ENCODE measurements at regions not wholly inside any gene's neighbourhood (a gene's known extent, or its start where the extent isn't known, plus 50 kb on each side); places are given as distances from the start of the nearest gene placed in this dataset.

GRCh38 chr11:129273944-129274711 is 82.0 kb upstream of the ARHGAP32 start (continued):
- no peak for TF ChIP-seq ZNF251 (CRISPR knock-in tag; IDR thresholded peaks at IDR 0.05)
- no peak for TF ChIP-seq SPEN (CRISPR knock-in tag; IDR thresholded peaks at IDR 0.05; ENCODE audit: low read depth)
- no peak for TF ChIP-seq GTF3A (CRISPR knock-in tag; conservative IDR thresholded peaks at IDR 0.05)
- no peak for TF ChIP-seq ZNF776 (CRISPR knock-in tag; IDR thresholded peaks at IDR 0.05)
- TF ChIP-seq, protein P1, sequence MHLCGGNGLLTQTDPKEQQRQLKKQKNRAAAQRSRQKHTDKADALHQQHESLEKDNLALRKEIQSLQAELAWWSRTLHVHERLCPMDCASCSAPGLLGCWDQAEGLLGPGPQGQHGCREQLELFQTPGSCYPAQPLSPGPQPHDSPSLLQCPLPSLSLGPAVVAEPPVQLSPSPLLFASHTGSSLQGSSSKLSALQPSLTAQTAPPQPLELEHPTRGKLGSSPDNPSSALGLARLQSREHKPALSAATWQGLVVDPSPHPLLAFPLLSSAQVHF (CRISPR knock-in tag; IDR thresholded peaks at IDR 0.05): no peak
- no peak for TF ChIP-seq UBTF (CRISPR knock-in tag; IDR thresholded peaks at IDR 0.05)
- TF ChIP-seq ETV5 (CRISPR knock-in tag; IDR thresholded peaks at IDR 0.05; ENCODE audit: borderline replicate concordance): no peak
- TF ChIP-seq ZSCAN21 (CRISPR knock-in tag; IDR thresholded peaks at IDR 0.05; ENCODE audit: borderline replicate concordance): no peak

GRCh38 chr11:129273322-129273721 is 81.2 kb upstream of the ARHGAP32 start:
- BruUV-seq (replicated peaks): no TSS peak
- Histone ChIP-seq H3K4me3 (replicated peaks in 1 of 3; ENCODE audit: insufficient read depth in 1 of 3, low read depth in 2 of 3, low read length in 3 of 3) (no peak overlapping the region), H4K20me1 (ENCODE audit: insufficient read depth, low read length) (peaks cover 28% of the 10 kb centered on the region), H3K4me2 (ENCODE audit: low read depth, low read length) (no peak overlapping the region), H2AFZ (ENCODE audit: low read length) (no peak overlapping the region), H3K4me1 (ENCODE audit: insufficient read depth, low read length) (peaks cover 63% of the 10 kb centered on the region), H3K9me3 (ENCODE audit: low read length) (no peaks in the 10 kb centered on the region), H3K9ac (ENCODE audit: insufficient read depth, low read depth, low read length) (no peak overlapping the region), H3K27me3 (ENCODE audit: control insufficient read depth in 1 of 2, insufficient read depth in 2 of 2, low read length in 2 of 2) (no peaks in the 10 kb centered on the region), H3K27ac (ENCODE audit: extremely low read length, insufficient read depth, low read length) (no peak overlapping the region), H3K36me3 (replicated peaks in 1 of 2; ENCODE audit: control insufficient read depth in 1 of 2, insufficient read depth in 2 of 2, low read length in 2 of 2) (no peaks in the 10 kb centered on the region), H3K79me2 (ENCODE audit: insufficient read depth, low read length) (peaks cover 92% of the 10 kb centered on the region)
- DNase-seq (ENCODE audit: low spot score) (no peak), FAIRE-seq (no peak), ATAC-seq (no peak)
- in situ Hi-C loops (cut with HindIII; ENCODE audit: extremely low pct_ligation_motif_present, low pct_unique_long_range_greater_than_20kb): no loop called here
- POLR2A ChIA-PET: no interaction called here
- intact Hi-C loops (cut with micrococcal nuclease; ENCODE audit: unreplicated experiment): no loop called here
- CTCF ChIA-PET (ENCODE audit: low intra/inter-chr PET ratio, low total read pairs): no interaction called here
- no peak for TF ChIP-seq RFXAP (CRISPR knock-in tag; IDR thresholded peaks at IDR 0.05; ENCODE audit: borderline replicate concordance)
- no peak for TF ChIP-seq RNF2 (conservative IDR thresholded peaks at IDR 0.05; ENCODE audit: low read depth)
- no peak for TF ChIP-seq ZNF598 (CRISPR knock-in tag; IDR thresholded peaks at IDR 0.05; ENCODE audit: borderline replicate concordance)
- TF ChIP-seq BORCS8-MEF2B (CRISPR knock-in tag; IDR thresholded peaks at IDR 0.05): no peak
- TF ChIP-seq ZNF343 (CRISPR knock-in tag; IDR thresholded peaks at IDR 0.05): no peak

All from HepG2 (cell line).